Fibroblast of skin of right biceps (primary cell): ENCODE measurements at regions not wholly inside any gene's neighbourhood (a gene's known extent, or its start where the extent isn't known, plus 50 kb on each side); places are given as distances from the start of the nearest gene placed in this dataset.

ENCODE experiments used
- DNase-seq: peaks from one replicate; pipeline ENCODE4 v3.0.0-alpha.2; 2013

GRCh38 chr1:106200711-106201110, 855.8 kb upstream of the PRMT6 start:
- no peak for DNase-seq

- DNase-seq = no peak
These were observed 849.3 kb upstream of the PRMT6 start for GRCh38 chr1:106207185-106207584.

GRCh38 chr1:106217765-106218164, 838.7 kb upstream of the PRMT6 start:
- no peak for DNase-seq

GRCh38 chr1:106222403-106222802, 834.1 kb upstream of the PRMT6 start:
- peak; percentile 63 for DNase-seq

- no peak for DNase-seq
These were observed 833.3 kb upstream of the PRMT6 start for GRCh38 chr1:106223213-106223612.

- peak; percentile 40 for DNase-seq
These were observed 832.0 kb upstream of the PRMT6 start for GRCh38 chr1:106224426-106224825.

GRCh38 chr1:106225403-106225802, 831.1 kb upstream of the PRMT6 start:
- no peak for DNase-seq

GRCh38 chr1:106226550-106226949, 829.9 kb upstream of the PRMT6 start:
- DNase-seq = no peak

- DNase-seq = no peak
These were observed 824.3 kb upstream of the PRMT6 start for GRCh38 chr1:106232128-106232527.

GRCh38 chr1:106233511-106233910, 823.0 kb upstream of the PRMT6 start:
- DNase-seq = peak; percentile 71

- DNase-seq = no peak
These were observed 807.1 kb upstream of the PRMT6 start for GRCh38 chr1:106249365-106249764.

- DNase-seq = no peak
These were observed 806.7 kb upstream of the PRMT6 start for GRCh38 chr1:106249810-106250209.

- no peak for DNase-seq
These were observed 801.7 kb upstream of the PRMT6 start for GRCh38 chr1:106254748-106255147.

GRCh38 chr1:106266786-106267185, 789.7 kb upstream of the PRMT6 start:
- peak; percentile 34 for DNase-seq

- DNase-seq = peak; percentile 50
These were observed 788.4 kb upstream of the PRMT6 start for GRCh38 chr1:106268070-106268469.

- DNase-seq = peak; percentile 70
These were observed 779.6 kb upstream of the PRMT6 start for GRCh38 chr1:106276871-106277270.

- DNase-seq = no peak
These were observed 778.7 kb upstream of the PRMT6 start for GRCh38 chr1:106277786-106278185.

GRCh38 chr1:106278716-106279115, 777.8 kb upstream of the PRMT6 start:
- DNase-seq = peak; percentile 89

GRCh38 chr1:106289265-106289928, 767.1 kb upstream of the PRMT6 start:
- no peak for DNase-seq

GRCh38 chr1:106290805-106291501, 765.5 kb upstream of the PRMT6 start:
- no peak for DNase-seq

GRCh38 chr1:106292130-106292529, 764.3 kb upstream of the PRMT6 start:
- DNase-seq = peak; percentile 31

- DNase-seq = no peak
These were observed 760.0 kb upstream of the PRMT6 start for GRCh38 chr1:106296431-106296830.

GRCh38 chr1:106304106-106304505, 752.4 kb upstream of the PRMT6 start:
- DNase-seq = no peak

GRCh38 chr1:106319612-106320011, 736.9 kb upstream of the PRMT6 start:
- no peak for DNase-seq

- no peak for DNase-seq
These were observed 730.9 kb upstream of the PRMT6 start for GRCh38 chr1:106325600-106325999.
